Right kidney (tissue), 1 donor: ENCODE measurements at regions not wholly inside any gene's neighbourhood (a gene's known extent, or its start where the extent isn't known, plus 50 kb on each side); places are given as distances from the start of the nearest gene placed in this dataset.
"Not testable (repeated sequence)": the region's sequence is repeated elsewhere in the genome, so short reads cannot be mapped to it uniquely, and the experiment has no call there.

Experiments
- DNase-seq: peaks from one replicate; pipeline ENCODE4 v3.0.0-alpha.2; 2016

- no peak for DNase-seq
Observed at GRCh38 chr6:146985966-146986365, 218.3 kb upstream of the STXBP5 start.

- DNase-seq, result not testable (repeated sequence)
Observed at GRCh38 chr6:146987938-146988337, 216.3 kb upstream of the STXBP5 start.

- no peak for DNase-seq
Observed at GRCh38 chr6:146989860-146990259, 214.4 kb upstream of the STXBP5 start.

GRCh38 chr6:146990284-146990683 lies 213.9 kb upstream of the STXBP5 start:
- no peak for DNase-seq

GRCh38 chr6:146990821-146991798 lies 213.1 kb upstream of the STXBP5 start:
- no peak for DNase-seq

GRCh38 chr6:146997062-146997461 lies 207.2 kb upstream of the STXBP5 start:
- no peak for DNase-seq

- no peak for DNase-seq
Observed at GRCh38 chr6:146999766-147000165, 204.5 kb upstream of the STXBP5 start.

- DNase-seq, result no peak
Observed at GRCh38 chr6:147000545-147001488, 203.4 kb upstream of the STXBP5 start.

- DNase-seq, result no peak
Observed at GRCh38 chr6:147001621-147002020, 202.6 kb upstream of the STXBP5 start.

- DNase-seq, result no peak
Observed at GRCh38 chr6:147003186-147003585, 201.0 kb upstream of the STXBP5 start.

GRCh38 chr6:147005499-147005898 lies 198.7 kb upstream of the STXBP5 start:
- no peak for DNase-seq

GRCh38 chr6:147007441-147007840 lies 196.8 kb upstream of the STXBP5 start:
- no peak for DNase-seq

GRCh38 chr6:147009358-147009757 lies 194.9 kb upstream of the STXBP5 start:
- no peak for DNase-seq

- DNase-seq, result no peak
Observed at GRCh38 chr6:147015674-147016073, 188.5 kb upstream of the STXBP5 start.

- no peak for DNase-seq
Observed at GRCh38 chr6:147016440-147016839, 187.8 kb upstream of the STXBP5 start.

- DNase-seq, result no peak
Observed at GRCh38 chr6:147017153-147017552, 187.1 kb upstream of the STXBP5 start.

- no peak for DNase-seq
Observed at GRCh38 chr6:147019001-147019400, 185.2 kb upstream of the STXBP5 start.

- no peak for DNase-seq
Observed at GRCh38 chr6:147022041-147022440, 182.2 kb upstream of the STXBP5 start.

GRCh38 chr6:147023148-147023547 lies 181.1 kb upstream of the STXBP5 start:
- DNase-seq, result no peak

- no peak for DNase-seq
Observed at GRCh38 chr6:147023581-147023980, 180.6 kb upstream of the STXBP5 start.

- DNase-seq, result no peak
Observed at GRCh38 chr6:147029923-147030322, 174.3 kb upstream of the STXBP5 start.

GRCh38 chr6:147033267-147033666 lies 170.9 kb upstream of the STXBP5 start:
- DNase-seq, result no peak

GRCh38 chr6:147035886-147036285 lies 168.3 kb upstream of the STXBP5 start:
- no peak for DNase-seq
